NCI-H2227 treated with DMSO at 0.1 percent for 48 hours (cell line): ENCODE measurements at regions not wholly inside any gene's neighbourhood (a gene's known extent, or its start where the extent isn't known, plus 50 kb on each side); places are given as distances from the start of the nearest gene placed in this dataset.
"Not testable (repeated sequence)": the region's sequence is repeated elsewhere in the genome, so short reads cannot be mapped to it uniquely, and the experiment has no call there.

Source experiments
- DNase-seq: peaks from one replicate; lab custom pipeline; 2025; lab: John Stamatoyannopoulos, UW

DNA sequence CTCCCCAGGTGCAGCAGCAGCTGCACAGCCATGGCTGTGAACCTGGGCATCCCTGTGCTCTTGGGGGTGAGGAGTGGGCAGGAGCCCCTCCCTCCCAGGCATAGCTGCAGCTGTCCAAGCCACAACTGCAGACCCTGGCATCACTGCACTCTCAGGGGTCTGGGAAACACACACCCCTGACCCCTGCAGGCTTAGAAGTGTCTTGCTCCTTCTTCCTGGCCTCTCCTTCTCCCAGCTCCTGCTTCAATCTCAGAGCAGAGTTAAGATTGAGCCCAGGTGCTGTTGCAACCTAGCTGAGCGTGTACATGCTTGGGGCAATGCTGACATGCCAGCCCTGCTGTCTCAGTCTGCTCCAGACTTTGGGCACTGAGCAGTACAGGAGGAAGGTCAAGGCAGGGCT lies 833.6 kb downstream of the FLRT2 start:
- DNase-seq: no peak

DNA sequence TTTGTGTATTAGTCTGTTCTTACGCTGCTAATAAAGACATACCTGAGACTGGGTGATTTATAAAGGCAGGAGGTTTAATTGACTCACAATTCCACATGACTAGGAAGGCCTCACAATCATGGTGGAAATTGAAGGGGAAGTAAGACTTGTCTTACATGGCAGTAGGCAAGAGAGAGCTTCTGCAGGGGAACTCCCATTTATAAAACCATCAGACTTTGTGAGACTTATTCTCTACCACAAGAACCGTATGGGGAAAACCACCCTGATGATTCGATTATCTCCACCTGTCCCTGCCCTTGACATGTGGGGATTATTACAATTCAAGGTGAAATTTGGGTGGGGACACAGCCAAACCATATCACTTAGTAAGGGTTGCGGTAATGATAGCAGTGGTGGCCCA lies 833.1 kb downstream of the FLRT2 start:
- no peak for DNase-seq

DNA sequence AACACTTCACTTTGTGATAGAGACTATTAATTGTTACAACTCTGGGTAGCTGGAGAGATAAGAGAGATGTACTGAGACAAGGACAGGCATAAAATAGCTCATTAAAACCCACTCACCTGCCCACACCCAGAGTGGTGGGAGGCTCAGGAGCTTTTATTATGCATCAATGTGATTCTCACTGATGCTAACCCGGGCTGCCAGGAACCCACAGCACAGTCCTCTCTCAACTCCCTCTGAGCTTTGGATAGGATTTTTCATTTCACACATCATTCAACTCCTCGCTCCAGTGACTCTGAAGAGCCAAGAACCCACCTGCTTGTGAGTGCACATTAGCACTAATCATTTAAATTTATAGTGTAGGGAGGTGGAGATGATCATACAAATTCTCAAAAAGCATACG lies 827.9 kb downstream of the FLRT2 start:
- DNase-seq: no peak

DNA sequence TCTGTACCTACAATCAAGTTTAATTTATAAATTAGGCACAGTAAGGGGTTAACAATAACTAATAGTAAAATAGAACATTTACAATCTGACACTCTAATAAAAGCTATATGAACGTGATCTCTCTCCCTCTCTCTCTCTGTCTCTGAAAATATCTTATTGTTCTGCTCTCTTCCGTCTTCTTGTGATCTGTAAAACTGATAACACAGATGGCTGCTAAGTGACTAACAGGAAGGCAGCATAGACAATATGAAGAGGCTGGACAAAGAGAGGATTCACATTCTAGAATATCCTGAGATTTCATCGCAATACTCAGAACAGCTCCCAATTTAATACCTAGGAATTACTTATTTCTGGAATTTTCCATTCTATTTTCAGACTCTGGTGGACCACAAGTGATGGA lies 827.2 kb downstream of the FLRT2 start:
- no peak for DNase-seq

DNA sequence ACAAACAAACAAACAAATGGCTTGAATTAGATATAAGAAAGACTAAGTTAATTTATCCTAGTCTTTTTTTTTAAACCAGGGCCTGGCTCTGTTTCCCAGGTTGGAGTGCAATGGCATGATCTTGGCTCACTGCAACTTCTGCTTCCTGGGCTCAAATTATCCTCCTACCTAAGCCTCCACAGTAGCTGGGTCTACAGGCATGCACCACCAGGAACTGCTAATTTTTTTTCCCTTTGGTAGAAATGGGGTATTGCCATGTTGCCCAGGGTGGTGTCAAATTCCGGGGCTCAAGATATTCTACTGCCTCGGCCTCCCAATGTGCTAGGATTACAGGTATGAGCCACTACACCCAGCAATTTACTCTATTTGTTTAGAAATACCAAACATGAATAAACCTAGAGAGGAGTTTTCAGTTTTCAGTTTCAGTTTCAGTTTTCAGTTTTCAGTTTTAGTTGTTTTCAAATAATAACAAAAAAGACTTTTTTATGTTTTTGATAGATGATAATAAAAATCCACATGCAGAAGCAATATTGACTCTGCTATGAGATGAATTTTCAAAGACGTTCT lies 817.0 kb downstream of the FLRT2 start:
- no peak for DNase-seq

DNA sequence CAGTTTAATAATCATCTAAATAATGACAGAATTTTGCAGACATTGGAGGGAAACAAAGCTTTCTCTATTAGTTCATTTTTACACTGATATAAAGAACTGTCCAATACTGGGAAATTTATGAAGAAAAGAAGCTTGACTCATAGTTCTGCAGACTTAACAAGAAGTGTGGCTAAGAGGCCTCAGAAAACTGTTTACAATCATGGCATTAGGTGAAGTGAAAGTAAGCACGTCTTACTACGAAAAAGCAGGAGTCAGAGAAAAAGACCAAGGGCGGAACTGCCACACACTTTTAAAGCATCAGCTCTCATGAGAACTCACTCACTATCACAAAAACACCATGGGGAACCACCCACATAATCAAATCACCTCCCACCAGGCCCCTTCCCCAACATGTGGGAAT lies 804.4 kb downstream of the FLRT2 start:
- no peak for DNase-seq

DNA sequence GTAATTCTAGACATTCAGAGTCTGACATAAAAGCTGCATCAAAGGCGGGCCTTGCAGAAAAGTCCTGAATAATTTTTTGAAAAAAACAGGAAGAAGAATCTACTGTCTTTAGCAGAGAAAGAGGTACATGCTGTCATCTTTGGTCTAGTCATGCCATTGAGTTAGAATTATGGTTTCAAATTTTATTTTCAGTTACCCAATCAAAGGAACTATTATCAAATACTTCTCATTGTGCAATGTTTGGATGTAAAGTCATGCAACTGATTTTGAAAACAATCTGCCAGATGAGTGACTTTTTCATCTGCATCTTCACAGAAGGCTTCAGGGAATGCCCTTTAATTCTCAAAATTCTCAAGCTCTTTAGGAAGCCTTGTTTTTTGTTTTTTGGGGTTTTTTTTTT lies 803.5 kb downstream of the FLRT2 start:
- no peak for DNase-seq

DNA sequence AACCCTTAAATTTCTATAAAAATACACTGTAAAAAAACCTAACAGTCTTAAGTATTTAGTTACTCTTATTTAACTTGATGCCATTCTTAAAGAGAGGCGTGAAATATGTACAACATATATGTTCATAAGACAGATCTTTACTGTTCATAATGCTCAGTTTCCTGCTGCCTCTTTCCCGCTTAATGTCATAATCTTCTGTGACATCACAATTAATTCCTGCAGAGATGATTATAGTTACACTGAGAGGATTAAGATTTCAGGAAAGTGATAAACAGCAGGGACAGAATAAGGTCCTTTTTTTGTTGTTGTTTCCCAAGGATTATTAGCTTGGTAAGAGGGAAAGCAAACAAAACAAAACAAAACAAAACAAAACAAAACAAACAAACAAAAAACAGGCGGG lies 801.4 kb downstream of the FLRT2 start:
- no peak for DNase-seq

DNA sequence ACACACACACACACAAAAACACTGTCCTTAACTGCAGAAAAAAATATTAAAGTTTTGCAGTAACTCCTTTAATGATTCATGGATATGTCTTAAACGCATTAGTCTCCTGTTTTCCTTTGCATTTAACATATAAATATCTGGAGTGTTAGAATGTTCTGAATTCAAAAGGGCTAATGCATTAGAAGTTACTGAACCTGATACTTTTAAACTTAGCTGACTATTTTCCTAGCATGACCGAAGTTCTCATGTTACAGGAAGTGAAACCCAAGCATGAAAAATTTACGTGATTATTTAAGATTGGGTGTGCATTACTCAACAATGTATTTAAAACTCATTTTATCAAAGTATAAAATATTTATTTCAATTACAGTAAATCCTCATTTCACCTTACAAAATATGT lies 791.2 kb downstream of the FLRT2 start:
- DNase-seq: no peak

DNA sequence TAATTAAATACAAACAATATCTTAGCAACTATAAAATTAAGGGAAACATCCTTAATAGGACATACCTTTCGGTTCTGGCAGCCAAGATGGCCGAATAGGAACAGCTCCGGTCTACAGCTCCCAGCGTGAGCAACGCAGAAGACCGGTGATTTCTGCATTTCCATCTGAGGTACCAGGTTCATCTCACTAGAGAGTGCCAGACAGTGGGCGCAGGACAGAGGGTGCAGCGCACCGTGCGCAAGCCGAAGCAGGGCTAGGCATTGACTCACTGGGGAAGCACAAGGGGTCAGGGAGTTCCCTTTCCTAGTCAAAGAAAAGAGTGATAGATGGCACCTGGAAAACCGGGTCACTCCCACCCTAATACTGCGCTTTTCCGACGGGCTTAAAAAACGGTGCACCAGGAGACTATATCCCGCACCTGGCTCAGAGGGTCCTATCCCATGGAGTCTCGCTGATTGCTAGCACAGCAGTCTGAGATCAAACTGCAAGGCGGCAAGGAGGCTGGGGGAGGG lies 782.3 kb downstream of the FLRT2 start:
- DNase-seq: not testable (repeated sequence)

DNA sequence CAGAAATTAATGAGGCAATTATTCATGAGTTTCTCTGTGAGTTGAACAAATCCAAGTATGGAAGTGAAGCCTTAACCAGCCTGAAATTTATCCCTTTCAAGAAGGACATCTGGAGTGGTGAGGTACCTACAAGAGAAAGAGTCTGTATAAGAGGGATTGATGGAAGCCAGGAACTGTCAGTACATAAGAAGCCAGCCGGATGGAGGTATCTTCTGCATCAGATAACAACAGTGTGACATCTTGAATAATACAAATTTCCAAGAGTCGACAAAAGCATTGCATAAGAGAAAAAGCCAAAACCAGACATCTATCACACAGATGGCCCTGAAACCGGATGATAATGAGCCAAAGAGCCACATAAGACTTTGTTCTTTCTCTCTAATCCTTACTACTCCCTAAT lies 781.2 kb downstream of the FLRT2 start:
- no peak for DNase-seq

DNA sequence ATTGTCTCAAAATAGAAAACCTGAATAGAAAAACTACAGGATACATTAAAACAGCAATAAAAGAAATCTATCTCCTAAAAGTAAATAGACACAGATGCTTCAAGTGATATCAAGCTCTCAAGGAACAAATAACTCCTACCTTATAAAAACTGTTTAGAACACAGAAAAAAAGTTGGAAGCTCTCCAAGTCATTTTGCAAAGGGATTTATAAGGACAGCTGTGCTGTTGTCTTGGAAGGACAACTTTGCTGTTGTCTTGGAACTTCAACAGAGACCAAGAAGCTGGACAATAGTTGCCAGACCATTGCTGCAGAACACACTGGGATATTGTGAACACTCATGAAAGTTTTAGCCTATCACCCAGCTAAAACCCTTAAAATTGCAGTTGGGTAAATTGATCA lies 780.7 kb downstream of the FLRT2 start:
- DNase-seq: no peak

DNA sequence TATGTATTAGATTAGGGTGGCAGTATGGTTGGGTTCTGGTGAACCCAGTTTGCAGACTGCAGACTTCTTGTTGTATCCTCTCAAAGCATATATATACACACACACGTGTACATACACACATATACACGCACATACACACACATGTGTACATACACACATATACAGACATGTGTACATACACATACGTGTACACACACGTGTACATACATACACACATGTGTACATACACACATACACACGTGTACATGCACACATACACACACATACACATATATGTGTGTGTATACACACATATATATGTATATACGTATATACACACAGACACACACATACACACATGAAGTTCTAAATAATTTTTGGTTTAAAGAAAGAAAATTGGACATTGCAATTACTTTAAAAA lies 780.2 kb downstream of the FLRT2 start:
- DNase-seq: no peak

DNA sequence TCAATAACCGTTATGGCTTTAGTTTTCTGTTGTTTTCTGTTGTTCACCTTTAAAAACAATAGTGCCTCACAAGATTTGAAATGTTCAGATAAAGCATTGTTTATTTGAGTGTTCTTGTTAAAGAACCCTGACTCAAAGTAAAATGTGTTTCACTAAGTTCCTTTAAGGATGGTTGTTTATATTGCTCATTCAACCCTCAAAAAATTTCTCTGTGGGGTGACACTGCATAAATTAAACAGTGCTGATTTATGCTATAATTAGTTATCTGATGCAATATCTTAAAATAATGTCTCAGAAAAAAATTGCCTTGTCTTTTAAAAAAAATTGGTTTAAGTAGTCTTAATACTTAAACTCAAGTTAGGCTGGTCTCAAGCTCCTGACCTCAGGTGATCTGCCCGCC lies 775.1 kb downstream of the FLRT2 start:
- no peak for DNase-seq

DNA sequence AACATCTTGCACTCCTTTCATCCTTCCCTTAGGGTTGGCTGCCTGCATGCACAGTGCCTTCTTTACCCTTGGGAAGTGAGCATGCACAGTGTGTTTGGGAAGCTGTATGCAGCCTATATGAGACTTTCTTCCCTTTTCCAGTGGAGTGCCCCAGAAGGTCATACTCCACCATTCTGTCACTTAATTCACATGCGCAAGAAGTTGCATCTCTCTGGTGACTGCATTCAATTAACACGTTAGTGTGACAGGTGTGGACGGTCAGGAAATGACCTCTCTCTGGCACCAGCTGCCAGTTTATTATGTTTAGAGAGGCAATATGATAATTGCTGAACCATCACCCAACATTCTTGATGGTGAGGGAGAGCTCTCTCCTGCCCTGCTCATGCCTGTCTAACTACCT lies 770.0 kb downstream of the FLRT2 start:
- no peak for DNase-seq

DNA sequence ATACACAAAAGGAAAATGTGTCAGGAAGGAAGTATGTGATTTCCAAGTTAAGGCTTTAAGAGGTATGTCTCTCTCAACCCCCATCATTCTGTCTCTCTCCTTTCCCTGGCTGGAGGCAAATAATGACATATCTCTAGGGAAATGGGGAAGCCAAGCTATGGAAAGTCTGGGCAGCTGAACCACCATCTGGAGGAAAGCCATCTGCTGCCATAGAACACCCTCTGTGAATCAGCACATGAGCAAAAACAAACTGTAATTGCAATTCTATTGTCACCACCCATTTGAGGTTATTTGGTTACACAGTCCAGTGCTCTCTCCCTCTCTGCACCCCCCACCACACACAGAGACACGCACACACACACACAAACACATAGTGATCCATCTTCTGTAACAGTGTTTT lies 766.2 kb downstream of the FLRT2 start:
- DNase-seq: peak; percentile 4

DNA sequence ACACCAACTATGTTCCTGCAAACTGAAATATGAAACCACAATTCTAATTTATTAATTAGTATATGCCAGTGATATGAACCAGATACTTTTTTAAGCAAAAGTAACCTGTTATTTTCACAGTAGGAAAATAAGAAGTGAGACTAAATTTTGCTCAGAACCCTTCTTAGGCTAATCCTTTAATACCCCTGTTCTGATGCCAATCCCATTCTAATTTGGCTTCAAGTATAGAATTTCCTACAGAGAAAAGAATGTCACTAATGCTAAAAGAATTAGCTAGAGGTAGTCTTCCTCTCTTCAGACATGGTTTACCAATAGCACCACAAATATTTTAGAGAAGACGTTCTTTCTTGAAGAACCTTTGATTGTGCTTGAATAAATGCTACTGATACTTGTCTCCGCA lies 758.4 kb downstream of the FLRT2 start:
- no peak for DNase-seq

DNA sequence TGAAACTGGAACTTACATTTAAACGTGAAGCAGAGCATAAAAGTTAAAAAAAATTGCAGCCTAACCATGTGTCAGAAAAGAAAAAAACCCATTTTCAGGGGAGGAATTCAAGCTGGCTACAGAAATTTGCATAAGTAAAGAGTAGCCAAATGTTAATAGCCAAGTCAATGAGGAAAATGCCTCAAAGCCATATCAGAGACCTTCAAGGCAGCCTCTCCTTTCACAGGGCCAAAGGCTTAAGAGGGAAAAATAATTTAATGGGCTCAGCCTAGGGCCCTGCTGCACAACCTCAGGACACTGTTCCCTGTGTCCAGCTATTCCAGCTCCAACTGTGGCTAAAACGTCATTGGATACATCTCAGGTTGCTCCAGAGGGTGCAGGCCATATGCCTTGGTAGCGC lies 749.5 kb downstream of the FLRT2 start:
- no peak for DNase-seq

DNA sequence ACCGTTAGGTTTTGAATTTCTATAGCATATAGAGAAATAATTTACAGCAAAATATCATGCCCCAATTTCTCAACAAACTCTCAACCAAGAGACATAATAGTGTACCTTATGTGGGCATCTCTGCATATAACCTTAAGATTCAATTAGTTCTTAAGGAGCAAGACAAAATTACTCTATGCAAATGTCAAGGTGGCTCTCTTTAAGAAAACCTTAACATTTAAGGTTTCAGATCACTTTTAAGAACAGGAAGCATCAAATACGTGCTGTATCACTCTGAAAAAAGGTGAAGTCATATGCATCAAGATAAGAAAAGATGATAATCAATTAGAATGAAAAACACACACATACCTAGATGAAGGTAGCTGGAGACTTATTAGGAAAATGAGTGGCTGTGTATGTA lies 728.0 kb downstream of the FLRT2 start:
- DNase-seq: no peak

DNA sequence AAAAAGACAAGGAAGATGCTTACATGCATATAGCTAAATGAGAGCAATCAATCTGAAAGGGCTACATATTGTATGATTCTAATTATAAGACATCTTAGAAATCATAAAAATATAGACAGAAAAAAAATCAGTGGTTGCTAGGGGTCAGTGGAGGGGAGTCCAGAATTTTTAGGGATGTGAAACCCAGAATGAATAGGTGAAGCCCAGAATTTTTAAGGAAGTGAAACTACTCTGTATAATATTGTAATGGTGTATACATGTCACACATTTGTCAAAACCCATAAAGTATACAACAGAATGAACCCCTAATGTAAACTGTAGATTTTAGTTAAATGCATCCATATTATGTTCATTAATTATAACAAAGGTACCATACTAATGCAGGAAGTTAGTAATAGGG lies 713.2 kb downstream of the FLRT2 start:
- no peak for DNase-seq

DNA sequence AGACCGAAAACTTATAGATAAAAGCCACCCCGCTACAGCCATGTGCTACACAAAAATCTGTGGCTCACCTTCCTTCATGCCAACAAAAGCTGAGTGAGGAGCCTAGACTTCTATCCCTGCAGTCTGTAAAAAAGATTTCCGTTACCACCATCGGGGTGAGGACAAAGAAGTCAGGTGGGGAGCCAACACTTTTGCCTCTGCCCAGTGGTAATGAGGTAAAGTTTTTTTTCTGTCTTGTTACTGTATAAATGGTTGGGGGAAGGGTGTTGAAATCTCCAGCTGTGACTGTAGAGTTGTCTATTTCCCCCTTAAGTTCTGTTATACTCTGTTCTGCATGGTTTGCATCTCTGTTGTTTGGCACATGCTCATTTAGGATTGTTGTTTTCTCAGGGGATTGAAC lies 707.8 kb downstream of the FLRT2 start:
- DNase-seq: no peak

DNA sequence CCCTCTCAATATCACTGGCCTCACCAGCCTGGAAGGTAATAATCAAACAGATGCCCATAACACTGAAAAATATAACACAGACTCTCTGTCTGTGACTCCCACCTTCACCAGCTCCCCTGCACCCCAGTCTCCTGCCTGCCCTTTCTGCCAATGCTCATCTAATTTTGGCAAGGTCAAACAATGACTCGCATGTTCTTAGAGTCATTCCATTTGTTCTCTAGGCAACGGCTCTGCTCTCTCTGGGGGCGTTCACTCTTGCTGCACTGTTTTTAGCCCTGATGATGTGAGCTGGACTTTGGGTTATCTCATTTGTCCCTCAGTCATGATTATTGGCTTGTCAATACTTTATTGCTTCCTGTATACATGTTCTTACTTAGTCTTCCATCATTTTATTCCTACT lies 691.8 kb downstream of the FLRT2 start:
- DNase-seq: peak; percentile 4

DNA sequence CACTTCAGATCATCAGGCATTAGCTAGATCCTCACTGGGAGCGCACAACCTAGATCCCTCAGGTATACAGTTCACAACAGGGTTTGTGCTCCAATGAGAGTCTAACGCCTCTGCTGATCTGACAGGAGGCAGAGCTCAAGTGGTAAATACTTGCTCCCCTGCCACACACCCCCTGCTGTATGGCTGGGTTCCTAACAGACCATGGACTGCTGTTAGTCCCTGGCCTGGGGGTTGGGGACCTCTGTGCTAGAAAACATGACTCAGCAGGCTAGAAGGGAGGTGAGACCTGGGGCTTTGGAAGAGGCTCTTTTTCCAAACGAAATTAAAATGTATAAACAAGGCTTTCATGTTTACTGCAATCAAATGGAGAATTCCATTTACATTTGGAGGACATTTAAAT lies 691.1 kb downstream of the FLRT2 start:
- no peak for DNase-seq

DNA sequence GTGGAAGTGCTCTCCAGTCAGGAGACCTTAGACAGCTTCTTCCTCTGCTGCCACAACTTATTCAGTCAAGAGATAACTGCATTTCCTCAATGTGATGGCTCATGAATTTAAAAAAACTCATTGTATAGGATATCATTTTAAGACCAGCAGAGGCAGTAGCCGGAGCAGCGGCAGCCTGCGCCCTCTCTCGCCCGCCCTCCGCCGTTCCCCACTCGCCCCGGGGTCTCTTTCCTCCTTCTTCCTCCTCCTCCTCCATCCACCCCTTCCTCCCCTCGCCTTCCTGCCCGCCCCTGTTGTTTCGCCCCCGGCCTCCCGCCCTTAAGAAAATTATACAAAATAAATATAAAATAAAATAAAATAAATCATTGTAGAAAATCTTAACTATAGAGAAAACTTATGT lies 687.6 kb downstream of the FLRT2 start:
- no peak for DNase-seq

DNA sequence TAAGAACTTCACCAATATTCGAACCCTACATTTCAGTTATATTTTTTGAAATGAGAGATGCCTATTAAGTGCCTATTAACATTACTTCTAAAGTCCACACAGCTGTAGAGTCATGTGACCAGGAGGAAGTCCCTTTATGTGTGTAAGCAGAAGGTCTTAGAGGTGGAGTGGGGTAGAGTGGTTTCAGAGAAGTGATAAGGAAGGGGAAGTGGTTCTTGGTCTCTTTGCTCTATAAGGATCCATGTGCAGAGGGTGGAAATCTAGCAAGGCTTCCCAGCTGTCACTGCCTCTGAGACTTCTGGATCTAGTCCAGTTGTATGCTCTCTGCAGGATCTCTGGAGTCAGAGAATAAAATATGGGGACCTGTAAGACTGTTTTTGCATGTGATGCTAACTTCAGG lies 673.9 kb downstream of the FLRT2 start:
- DNase-seq: no peak
